ENCODE measurements at regions not wholly inside any gene's neighbourhood (a gene's known extent, or its start where the extent isn't known, plus 50 kb on each side); places are given as distances from the start of the nearest gene placed in this dataset.
A peak's percentile ranks its signal among the peaks of the same experiment; 100 is the strongest.

GRCh38 chr13:67856955-67857354, 626.8 kb upstream of the PCDH9 start:
- TF ChIP-seq CTCF (conservative IDR thresholded peaks at IDR 0.05; ENCODE audit: low read depth, low read length) = no peak
- TF ChIP-seq EZH2phosphoT487 (IDR thresholded peaks at IDR 0.05; ENCODE audit: borderline replicate concordance, low read length) = no peak
- no peak for TF ChIP-seq EZH2 (IDR thresholded peaks at IDR 0.05; ENCODE audit: low read length, unreplicated experiment)
- H3F3A ChIP-seq (ENCODE audit: low read length, unreplicated experiment) = no peaks in the 10 kb centered on the region
- ChIA-PET POLR2A (ENCODE audit: unreplicated experiment) (no interaction called here), CTCF (no interaction called here)
- H3K4me3 ChIP-seq (ENCODE audit: low read length) = no peak overlapping the region
- no peak overlapping the region for H2AFZ ChIP-seq (ENCODE audit: low read length)
- no peaks in the 10 kb centered on the region for H4K20me1 ChIP-seq (ENCODE audit: low read length)
- H3K9me3 ChIP-seq (ENCODE audit: low read length) = no peaks in the 10 kb centered on the region
- H3K4me1 ChIP-seq (ENCODE audit: insufficient read depth, low read length) = no peaks in the 10 kb centered on the region
- ATAC-seq (no peak; the same call in 1 of the 2 replicates), DNase-seq (peak; percentile 11)
- no peaks in the 10 kb centered on the region for H3K9me2 ChIP-seq (replicated peaks; ENCODE audit: low read length)
- no peaks in the 10 kb centered on the region for H3K79me2 ChIP-seq (ENCODE audit: low read length)
- no peak overlapping the region for H3K4me2 ChIP-seq (ENCODE audit: low read length)
- no peaks in the 10 kb centered on the region for H3K27me3 ChIP-seq (ENCODE audit: low read length)
- intact Hi-C loops (cut with micrococcal nuclease) = no loop called here
- no peak overlapping the region for H3K9ac ChIP-seq (ENCODE audit: low read length)
- no peaks in the 10 kb centered on the region for H3K36me3 ChIP-seq (ENCODE audit: low read depth, low read length)
- BruUV-seq (replicated peaks) = no TSS peak
- no peak overlapping the region for H3K27ac ChIP-seq (ENCODE audit: low read length)

- TF ChIP-seq EZH2phosphoT487 (IDR thresholded peaks at IDR 0.05; ENCODE audit: borderline replicate concordance, low read length) (no peak), EZH2 (IDR thresholded peaks at IDR 0.05; ENCODE audit: low read length, unreplicated experiment) (no peak), CTCF (conservative IDR thresholded peaks at IDR 0.05; ENCODE audit: low read depth, low read length) (no peak)
- DNase-seq = no peak
- no peaks in the 10 kb centered on the region for H3F3A ChIP-seq (ENCODE audit: low read length, unreplicated experiment)
- no peak overlapping the region for H3K27ac ChIP-seq (ENCODE audit: low read length)
- no peaks in the 10 kb centered on the region for H3K36me3 ChIP-seq (ENCODE audit: low read depth, low read length)
- H3K4me2 ChIP-seq (ENCODE audit: low read length) = no peak overlapping the region
- no peak overlapping the region for H3K9ac ChIP-seq (ENCODE audit: low read length)
- intact Hi-C loops (cut with micrococcal nuclease) = no loop called here
- no peaks in the 10 kb centered on the region for H3K9me3 ChIP-seq (ENCODE audit: low read length)
- CTCF ChIA-PET = no interaction called here
- no peak for ATAC-seq
- H3K79me2 ChIP-seq (ENCODE audit: low read length) = no peaks in the 10 kb centered on the region
- no peaks in the 10 kb centered on the region for H3K27me3 ChIP-seq (ENCODE audit: low read length)
- H3K4me1 ChIP-seq (ENCODE audit: insufficient read depth, low read length) = no peaks in the 10 kb centered on the region
- no peaks in the 10 kb centered on the region for H3K9me2 ChIP-seq (replicated peaks; ENCODE audit: low read length)
- POLR2A ChIA-PET (ENCODE audit: unreplicated experiment) = no interaction called here
- H4K20me1 ChIP-seq (ENCODE audit: low read length) = no peaks in the 10 kb centered on the region
- H3K4me3 ChIP-seq (ENCODE audit: low read length) = no peak overlapping the region
- no TSS peak for BruUV-seq (replicated peaks)
- no peak overlapping the region for H2AFZ ChIP-seq (ENCODE audit: low read length)
Observed at GRCh38 chr13:67855741-67856238, 625.7 kb upstream of the PCDH9 start.

- Histone ChIP-seq H3K4me1 (ENCODE audit: insufficient read depth, low read length) (no peaks in the 10 kb centered on the region), H3F3A (ENCODE audit: low read length, unreplicated experiment) (no peaks in the 10 kb centered on the region), H3K4me2 (ENCODE audit: low read length) (no peak overlapping the region), H3K4me3 (ENCODE audit: low read length) (no peak overlapping the region), H3K79me2 (ENCODE audit: low read length) (no peaks in the 10 kb centered on the region), H4K20me1 (ENCODE audit: low read length) (no peaks in the 10 kb centered on the region), H2AFZ (ENCODE audit: low read length) (no peak overlapping the region), H3K9me3 (ENCODE audit: low read length) (no peaks in the 10 kb centered on the region), H3K27me3 (ENCODE audit: low read length) (no peaks in the 10 kb centered on the region), H3K9ac (ENCODE audit: low read length) (no peak overlapping the region), H3K27ac (ENCODE audit: low read length) (no peak overlapping the region), H3K9me2 (replicated peaks; ENCODE audit: low read length) (no peaks in the 10 kb centered on the region), H3K36me3 (ENCODE audit: low read depth, low read length) (no peaks in the 10 kb centered on the region)
- POLR2A ChIA-PET (ENCODE audit: unreplicated experiment) = no interaction called here
- CTCF ChIA-PET = no interaction called here
- no peak for DNase-seq
- TF ChIP-seq EZH2 (IDR thresholded peaks at IDR 0.05; ENCODE audit: low read length, unreplicated experiment) = no peak
- TF ChIP-seq CTCF (conservative IDR thresholded peaks at IDR 0.05; ENCODE audit: low read depth, low read length) = no peak
- TF ChIP-seq EZH2phosphoT487 (IDR thresholded peaks at IDR 0.05; ENCODE audit: borderline replicate concordance, low read length) = no peak
- ATAC-seq = no peak
- no TSS peak for BruUV-seq (replicated peaks)
- intact Hi-C loops (cut with micrococcal nuclease) = no loop called here
Observed at GRCh38 chr13:67854990-67855389, 624.9 kb upstream of the PCDH9 start.

All from PC-3 (cell line).